ENCODE measurements at regions not wholly inside any gene's neighbourhood (a gene's known extent, or its start where the extent isn't known, plus 50 kb on each side); places are given as distances from the start of the nearest gene placed in this dataset.

DNA sequence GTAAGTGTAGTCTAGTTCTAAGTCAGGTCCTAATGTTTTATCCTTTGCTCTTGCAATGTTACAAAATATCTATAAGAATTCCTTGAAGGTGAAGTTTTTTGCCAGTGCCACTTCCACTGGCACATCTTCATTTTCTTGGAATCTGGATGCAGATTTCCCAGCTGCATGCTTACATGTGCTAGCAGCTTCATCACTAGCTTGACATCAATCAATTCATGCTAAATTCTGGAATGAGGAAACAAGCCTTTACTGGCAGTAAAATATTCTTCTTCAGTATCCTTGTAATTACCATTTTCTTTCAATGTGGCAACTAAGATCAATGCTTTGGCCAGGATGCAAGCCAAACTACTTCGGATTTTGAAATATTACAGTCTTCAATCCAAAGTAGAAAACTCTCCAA is 200.6 kb upstream of the SIX2 start:
- TF ChIP-seq, protein P1, sequence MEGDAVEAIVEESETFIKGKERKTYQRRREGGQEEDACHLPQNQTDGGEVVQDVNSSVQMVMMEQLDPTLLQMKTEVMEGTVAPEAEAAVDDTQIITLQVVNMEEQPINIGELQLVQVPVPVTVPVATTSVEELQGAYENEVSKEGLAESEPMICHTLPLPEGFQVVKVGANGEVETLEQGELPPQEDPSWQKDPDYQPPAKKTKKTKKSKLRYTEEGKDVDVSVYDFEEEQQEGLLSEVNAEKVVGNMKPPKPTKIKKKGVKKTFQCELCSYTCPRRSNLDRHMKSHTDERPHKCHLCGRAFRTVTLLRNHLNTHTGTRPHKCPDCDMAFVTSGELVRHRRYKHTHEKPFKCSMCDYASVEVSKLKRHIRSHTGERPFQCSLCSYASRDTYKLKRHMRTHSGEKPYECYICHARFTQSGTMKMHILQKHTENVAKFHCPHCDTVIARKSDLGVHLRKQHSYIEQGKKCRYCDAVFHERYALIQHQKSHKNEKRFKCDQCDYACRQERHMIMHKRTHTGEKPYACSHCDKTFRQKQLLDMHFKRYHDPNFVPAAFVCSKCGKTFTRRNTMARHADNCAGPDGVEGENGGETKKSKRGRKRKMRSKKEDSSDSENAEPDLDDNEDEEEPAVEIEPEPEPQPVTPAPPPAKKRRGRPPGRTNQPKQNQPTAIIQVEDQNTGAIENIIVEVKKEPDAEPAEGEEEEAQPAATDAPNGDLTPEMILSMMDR (IDR thresholded peaks at IDR 0.05): no peak
- TF ChIP-seq POLR2A (IDR thresholded peaks at IDR 0.05): no peak

Data from breast epithelium (tissue), 3 donors.